Transverse colon (tissue), 4 donors: ENCODE measurements at regions not wholly inside any gene's neighbourhood (a gene's known extent, or its start where the extent isn't known, plus 50 kb on each side); places are given as distances from the start of the nearest gene placed in this dataset.

ENCODE experiments used
- DNase-seq: peaks from one replicate; pipeline ENCODE4 v3.0.0-alpha.2; 2019
- H3K27ac ChIP-seq, 4 donors: fragments of 200-600 bp; sonication (generic); 2 replicates each; pipeline ENCODE4 v1.5.1; 2016 to 2018; ENCODE audit warnings: inconsistent platforms in 4 of 4
- H3K27me3 ChIP-seq: fragments of 200-600 bp; sonication (generic); 2 replicates; pipeline ENCODE4 v1.5.1; 2017; ENCODE audit warnings: inconsistent platforms
- H3K36me3 ChIP-seq, 4 donors: fragments of 200-600 bp; sonication (generic); 2 replicates each; pipeline ENCODE4 v1.5.1; 2017 to 2019; ENCODE audit warnings: inconsistent platforms in 4 of 4
- H3K4me1 ChIP-seq, 4 donors: fragments of 200-600 bp; sonication (generic); 2 replicates each; pipeline ENCODE4 v1.5.1; 2017 to 2020; ENCODE audit warnings: inconsistent platforms in 4 of 4
- H3K4me3 ChIP-seq, 4 donors: fragments of 200-600 bp; sonication (generic); 1 replicate in 1 of 4; 2 replicates in 3 of 4; pipeline versions ENCODE4 v1.5.1 to v1.6.1; 2017 to 2019; ENCODE audit warnings: inconsistent platforms in 4 of 4
- H3K9me3 ChIP-seq, 2 donors: fragments of 200-600 bp; sonication (generic); 2 replicates each; pipeline ENCODE4 v1.5.1; 2017 to 2019; ENCODE audit warnings: inconsistent platforms in 2 of 2
- EP300 ChIP-seq: sonication (generic); formaldehyde crosslinking; IDR thresholded peaks from one replicate; pipeline ENCODE4 v1.6.1; 2017; ENCODE audit warnings: antibody characterized with exemption, low read depth
- POLR2A ChIP-seq: fragments of 450-650 bp; IDR thresholded peaks from one replicate; pipeline ENCODE4 v1.6.1; 2016; ENCODE audit warnings: antibody characterized with exemption, mild to moderate bottlenecking, moderate library complexity
- POLR2AphosphoS5 ChIP-seq, 3 donors: sonication (generic); formaldehyde crosslinking; IDR thresholded peaks; one replicate each; pipeline ENCODE4 v1.6.1; 2016; ENCODE audit warnings: antibody characterized with exemption in 3 of 3
- WGBS, 2 donors: methylation state at CpG; one replicate each; pipeline ENCODE4 v1.1.5; 2018; ENCODE audit warnings: low coverage in 1 of 2; 5-methylcytosine and 5-hydroxymethylcytosine counted together
- in situ Hi-C, 4 donors: fragments of 200-750 bp; cut with MboI; loops; one replicate each; pipeline versions ENCODE4 v1.15.0 to v1.15.1; 2017; ENCODE audit warnings: low sequenced_read_pairs in 3 of 4, low pct_ligation_motif_present in 1 of 4, low pct_unique_long_range_greater_than_20kb in 1 of 4
- intact Hi-C: fragments of 100-400 bp; cut with DNase I; formaldehyde crosslinking; loops from one replicate; pipeline ENCODE4 v1.15.1; 2023; ENCODE audit warnings: low total_unique reads
- TF ChIP-seq, protein P1 (sequence below), 5 experiments: fragments of 200-600 bp in 3 of 5; fragments of 450-650 bp in 2 of 5; sonication (generic) in 3 of 5; IDR thresholded peaks; 1 replicate in 2 of 5; 2 replicates in 3 of 5; pipeline ENCODE4 v1.5.1; 2016 to 2017; ENCODE audit warnings: antibody characterized with exemption in 5 of 5, inconsistent platforms in 3 of 5, mild to moderate bottlenecking in 2 of 5, moderate library complexity in 1 of 5

DNA sequence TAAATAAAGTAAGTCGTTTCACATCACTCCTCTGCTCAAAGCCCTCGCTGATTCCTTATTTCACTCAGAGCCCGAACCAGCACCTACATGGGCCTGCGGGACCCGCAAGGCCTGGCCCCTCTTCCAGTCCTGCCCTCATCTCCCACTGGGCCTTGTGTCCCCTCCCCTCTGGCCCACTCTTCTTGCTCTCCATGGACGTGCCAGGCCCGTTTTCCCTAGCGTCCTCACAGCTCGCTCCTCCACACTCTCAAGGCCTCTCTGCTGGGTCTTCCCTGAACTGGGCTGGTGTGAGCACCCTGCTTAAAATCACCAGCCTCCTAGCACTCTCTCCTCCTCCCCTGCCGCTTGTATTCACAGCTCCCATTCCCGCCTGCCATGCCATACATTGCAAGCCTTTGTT is 237.9 kb downstream of the FOXD2 start:
- DNase-seq, result no peak
- intact Hi-C loops, result no loop called here

DNA sequence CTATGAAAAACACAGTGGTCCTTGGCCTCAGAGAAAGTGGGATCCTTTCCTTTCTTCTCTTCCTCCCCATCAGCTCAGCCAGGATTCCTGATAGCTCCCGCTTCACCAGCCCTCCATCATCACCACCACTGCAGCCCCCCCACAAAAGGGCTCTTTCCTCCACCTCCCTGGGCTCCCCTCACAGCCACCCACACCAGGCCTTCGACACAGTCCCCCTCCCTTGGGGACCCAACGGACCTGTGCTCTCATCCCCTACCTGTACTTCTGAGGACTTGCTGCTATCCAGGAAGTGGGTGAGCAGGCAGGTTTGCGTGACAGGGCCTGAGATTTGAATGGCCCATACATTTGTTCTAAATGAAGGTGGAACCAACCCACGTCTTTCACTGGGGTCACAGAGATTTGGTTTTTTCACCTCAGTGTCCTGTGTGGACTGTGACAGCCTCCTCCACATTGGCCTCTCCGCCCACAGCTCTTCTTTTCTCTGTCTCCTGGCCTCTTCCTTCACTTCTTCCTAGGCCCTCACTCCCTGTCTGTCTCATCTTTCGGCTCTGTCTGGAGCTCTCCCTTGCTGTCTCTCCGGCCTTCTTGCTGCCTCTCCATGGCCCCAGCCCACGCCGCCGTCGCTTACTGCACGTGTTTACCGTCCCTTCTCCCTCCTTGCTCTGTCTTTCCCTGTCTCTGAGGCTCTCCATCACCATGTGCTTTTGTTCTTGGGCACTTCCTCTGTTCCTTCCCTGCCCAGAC is 238.6 kb downstream of the FOXD2 start:
- Histone ChIP-seq H3K27me3 (no peaks in the 10 kb centered on the region), H3K27ac (no peak overlapping the region), H3K36me3 (no peaks in the 10 kb centered on the region), H3K9me3 (no peaks in the 10 kb centered on the region), H3K4me3 (no peak overlapping the region), H3K4me1 (no peaks in the 10 kb centered on the region)
- TF ChIP-seq, protein P1, sequence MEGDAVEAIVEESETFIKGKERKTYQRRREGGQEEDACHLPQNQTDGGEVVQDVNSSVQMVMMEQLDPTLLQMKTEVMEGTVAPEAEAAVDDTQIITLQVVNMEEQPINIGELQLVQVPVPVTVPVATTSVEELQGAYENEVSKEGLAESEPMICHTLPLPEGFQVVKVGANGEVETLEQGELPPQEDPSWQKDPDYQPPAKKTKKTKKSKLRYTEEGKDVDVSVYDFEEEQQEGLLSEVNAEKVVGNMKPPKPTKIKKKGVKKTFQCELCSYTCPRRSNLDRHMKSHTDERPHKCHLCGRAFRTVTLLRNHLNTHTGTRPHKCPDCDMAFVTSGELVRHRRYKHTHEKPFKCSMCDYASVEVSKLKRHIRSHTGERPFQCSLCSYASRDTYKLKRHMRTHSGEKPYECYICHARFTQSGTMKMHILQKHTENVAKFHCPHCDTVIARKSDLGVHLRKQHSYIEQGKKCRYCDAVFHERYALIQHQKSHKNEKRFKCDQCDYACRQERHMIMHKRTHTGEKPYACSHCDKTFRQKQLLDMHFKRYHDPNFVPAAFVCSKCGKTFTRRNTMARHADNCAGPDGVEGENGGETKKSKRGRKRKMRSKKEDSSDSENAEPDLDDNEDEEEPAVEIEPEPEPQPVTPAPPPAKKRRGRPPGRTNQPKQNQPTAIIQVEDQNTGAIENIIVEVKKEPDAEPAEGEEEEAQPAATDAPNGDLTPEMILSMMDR (IDR thresholded peaks at IDR 0.05), result no peak
- TF ChIP-seq POLR2AphosphoS5 (IDR thresholded peaks at IDR 0.05) (no peak), EP300 (no peak), POLR2A (no peak)
- intact Hi-C loops (no loop called here), in situ Hi-C loops (no loop called here)
- DNase-seq, result no peak
- WGBS, 2 donors, result 84 to 88% methylated on average over 12 to 14 of the region's 14 CpGs

More for the DNA sequence above, 237.9 kb downstream of the FOXD2 start:
- Histone ChIP-seq H3K9me3 (no peaks in the 10 kb centered on the region), H3K4me3 (no peak overlapping the region), H3K27me3 (no peaks in the 10 kb centered on the region), H3K4me1 (no peaks in the 10 kb centered on the region), H3K36me3 (no peaks in the 10 kb centered on the region), H3K27ac (no peak overlapping the region)
- in situ Hi-C loops, result no loop called here
- WGBS, 2 donors, result 87 to 93% methylated on average over 3 to 11 of the region's 11 CpGs
- TF ChIP-seq POLR2A (no peak), POLR2AphosphoS5 (IDR thresholded peaks at IDR 0.05) (no peak)

DNA sequence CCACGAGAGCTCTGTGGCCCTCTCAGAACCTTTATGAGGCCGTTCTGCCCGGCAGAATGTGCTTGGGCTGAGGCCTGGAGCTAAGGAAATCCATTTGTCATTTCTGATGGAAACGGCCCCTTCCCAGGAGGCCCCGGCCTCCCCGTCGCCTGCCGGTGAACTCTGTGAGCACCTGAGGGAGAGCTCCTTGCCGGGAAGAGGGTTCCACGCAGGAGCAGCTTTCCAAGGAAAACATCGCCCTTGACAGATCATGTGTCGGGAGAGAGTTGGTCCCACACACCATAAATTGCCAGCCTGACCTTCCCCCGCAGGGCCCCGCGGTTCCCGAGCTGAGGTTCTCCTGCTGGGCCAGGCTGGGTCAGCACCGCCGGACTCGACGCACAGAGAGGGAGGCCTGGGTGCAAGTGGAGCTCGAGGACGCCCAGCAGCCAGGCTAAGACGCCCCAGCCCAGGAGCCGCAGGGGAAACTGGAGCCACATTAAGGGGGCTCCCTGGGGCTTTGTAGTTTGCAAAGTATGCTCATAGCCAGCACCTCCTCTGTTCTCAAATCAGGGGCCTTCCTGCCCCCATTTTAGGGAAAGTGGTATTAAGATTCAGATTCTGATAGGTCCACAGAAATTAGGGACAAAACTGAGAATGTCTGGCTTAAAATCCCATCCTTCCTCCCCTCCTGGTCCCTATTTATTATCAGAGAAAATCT is 239.5 kb downstream of the FOXD2 start:
- H3K4me1 ChIP-seq, result no peaks in the 10 kb centered on the region
- H3K27ac ChIP-seq, result no peak overlapping the region
- TF ChIP-seq POLR2A, result no peak
- TF ChIP-seq, protein P1 (IDR thresholded peaks at IDR 0.05), result no peak
- no peak for TF ChIP-seq EP300
- no peak for TF ChIP-seq POLR2AphosphoS5 (IDR thresholded peaks at IDR 0.05)
- intact Hi-C loops, result no loop called here
- H3K36me3 ChIP-seq, result no peaks in the 10 kb centered on the region
- 88% methylated on average over 24 of the region's 24 CpGs; no CpG with 5 or more reads in 1 of the 2 donors for WGBS, 2 donors
- H3K9me3 ChIP-seq, result no peaks in the 10 kb centered on the region
- DNase-seq, result no peak
- H3K27me3 ChIP-seq, result no peaks in the 10 kb centered on the region
- in situ Hi-C loops, result no loop called here
- H3K4me3 ChIP-seq, result no peak overlapping the region

DNA sequence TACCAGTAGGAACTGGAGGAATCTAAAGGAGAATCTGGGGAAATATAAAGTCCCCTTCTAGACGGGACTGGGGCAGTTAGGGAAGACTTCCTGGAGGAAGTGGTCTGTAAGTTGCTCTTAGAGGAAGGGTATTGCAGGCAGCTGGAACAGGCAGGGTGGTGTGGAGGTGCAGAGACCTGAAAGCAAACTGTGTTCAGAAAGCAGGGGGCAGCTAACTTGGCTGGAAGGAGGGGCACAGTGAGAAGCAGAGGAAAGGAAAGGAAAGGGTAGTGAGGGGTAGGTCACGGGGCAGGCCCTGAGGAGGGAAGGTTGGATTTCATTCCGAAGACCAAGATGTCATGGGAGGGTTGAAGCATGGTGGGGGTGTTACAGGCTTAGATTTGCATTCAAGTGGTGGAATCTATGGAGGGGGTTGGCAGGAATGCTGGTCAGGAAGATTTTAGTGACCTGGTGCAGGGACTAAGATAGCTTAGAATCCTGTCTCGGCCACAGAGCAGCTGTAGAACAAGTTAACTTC is 240.7 kb downstream of the FOXD2 start:
- no peaks in the 10 kb centered on the region for H3K36me3 ChIP-seq
- in situ Hi-C loops, result no loop called here
- intact Hi-C loops, result no loop called here
- H3K27ac ChIP-seq, result no peak overlapping the region
- H3K4me3 ChIP-seq, result no peak overlapping the region
- H3K27me3 ChIP-seq, result no peaks in the 10 kb centered on the region
- no peaks in the 10 kb centered on the region for H3K4me1 ChIP-seq
- no peak for TF ChIP-seq POLR2AphosphoS5 (IDR thresholded peaks at IDR 0.05)
- TF ChIP-seq, protein P1 (IDR thresholded peaks at IDR 0.05), result no peak
- no peak for TF ChIP-seq EP300
- no peak for TF ChIP-seq POLR2A
- 74 to 92% methylated on average over 3 to 4 of the region's 4 CpGs for WGBS, 2 donors
- H3K9me3 ChIP-seq, result no peaks in the 10 kb centered on the region
- no peak for DNase-seq
